ENCODE measurements at regions not wholly inside any gene's neighbourhood (a gene's known extent, or its start where the extent isn't known, plus 50 kb on each side); places are given as distances from the start of the nearest gene placed in this dataset.
"Not testable (repeated sequence)": the region's sequence is repeated elsewhere in the genome, so short reads cannot be mapped to it uniquely, and the experiment has no call there.

GRCh38 chr21:15472108-15473040, 257.4 kb upstream of the USP25 start (continued):
- TF ChIP-seq, protein P1, sequence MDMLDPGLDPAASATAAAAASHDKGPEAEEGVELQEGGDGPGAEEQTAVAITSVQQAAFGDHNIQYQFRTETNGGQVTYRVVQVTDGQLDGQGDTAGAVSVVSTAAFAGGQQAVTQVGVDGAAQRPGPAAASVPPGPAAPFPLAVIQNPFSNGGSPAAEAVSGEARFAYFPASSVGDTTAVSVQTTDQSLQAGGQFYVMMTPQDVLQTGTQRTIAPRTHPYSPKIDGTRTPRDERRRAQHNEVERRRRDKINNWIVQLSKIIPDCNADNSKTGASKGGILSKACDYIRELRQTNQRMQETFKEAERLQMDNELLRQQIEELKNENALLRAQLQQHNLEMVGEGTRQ (CRISPR knock-in tag; IDR thresholded peaks at IDR 0.05) = no peak
- TF ChIP-seq HMG20A (CRISPR knock-in tag; conservative IDR thresholded peaks at IDR 0.05) (no peak), CEBPG (CRISPR knock-in tag; IDR thresholded peaks at IDR 0.05) (no peak), CEBPG (tag; conservative IDR thresholded peaks at IDR 0.05 in 1 of 2, IDR thresholded peaks at IDR 0.05 in 1 of 2) (no peak), ARID2 (IDR thresholded peaks at IDR 0.05) (no peak), MEF2A (IDR thresholded peaks at IDR 0.05; ENCODE audit: control insufficient read depth, low read depth, low read length) (no peak)

DNA sequence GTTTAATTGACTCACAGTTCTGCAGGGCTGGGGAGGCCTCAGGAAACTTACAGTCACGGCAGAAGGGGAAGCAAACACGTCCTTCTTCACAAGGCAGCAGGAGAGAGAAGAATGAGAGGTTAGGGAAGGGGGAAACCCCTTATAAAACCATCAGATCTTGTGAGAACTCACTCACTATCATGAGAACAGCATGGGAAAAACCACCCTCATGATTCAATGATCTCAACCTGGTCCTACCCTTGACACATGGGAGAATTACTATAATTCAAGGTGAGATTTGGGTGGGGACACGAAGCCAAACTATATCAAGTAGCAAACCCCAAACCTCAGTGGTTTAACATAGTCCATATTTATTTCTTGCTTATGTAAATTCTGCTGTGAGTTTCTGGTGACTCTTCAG, 252.0 kb upstream of the USP25 start:
- H2AFZ ChIP-seq (ENCODE audit: low read depth, low read length); H3K4me3 ChIP-seq; CTCF ChIA-PET (ENCODE audit: low intra/inter-chr PET ratio); H3K9ac ChIP-seq (ENCODE audit: insufficient read depth in 1 of 2, low read depth in 2 of 2, low read length in 2 of 2); POLR2A ChIA-PET; H3K4me2 ChIP-seq (ENCODE audit: insufficient read depth, low read length); H3K27me3 ChIP-seq (ENCODE audit: control insufficient read depth in 2 of 2, insufficient read depth in 2 of 2, low read length in 2 of 2); FAIRE-seq; H4K20me1 ChIP-seq (replicated peaks; ENCODE audit: control insufficient read depth, insufficient read depth, low read length); H3K36me3 ChIP-seq (ENCODE audit: control insufficient read depth, insufficient read depth, low read length); intact Hi-C loops (cut with micrococcal nuclease); H3K9me3 ChIP-seq (replicated peaks; ENCODE audit: control insufficient read depth, insufficient read depth, low read depth, low read length); BruUV-seq (replicated peaks); H3K27ac ChIP-seq (ENCODE audit: extremely low read depth, low read depth, low read length); H3K9me1 ChIP-seq (ENCODE audit: control insufficient read depth, insufficient read depth, low read length); DNase-seq (ENCODE audit: extremely low read depth in 1 of 4, low spot score in 3 of 4); H3K4me1 ChIP-seq (replicated peaks in 1 of 2; ENCODE audit: control insufficient read depth in 2 of 2, insufficient read depth in 2 of 2, low read length in 2 of 2); ATAC-seq; H3K79me2 ChIP-seq (ENCODE audit: control insufficient read depth, insufficient read depth, low read length): not testable (repeated sequence)
- in situ Hi-C loops (cut with MboI) = loop anchor here (25.0 kb wide), 1 partner anchor 1065 kb away; no protein-coding TSS in a partner anchor
- WGBS (ENCODE audit: insufficient coverage, low coverage, missing lambda C conversion rate) = 4% methylated on average over 3 of the region's 3 CpGs
